Central memory CD8-positive, alpha-beta T cell (primary cell): ENCODE measurements at regions not wholly inside any gene's neighbourhood (a gene's known extent, or its start where the extent isn't known, plus 50 kb on each side); places are given as distances from the start of the nearest gene placed in this dataset.
"Not testable (repeated sequence)": the region's sequence is repeated elsewhere in the genome, so short reads cannot be mapped to it uniquely, and the experiment has no call there.

Experiments used
- ATAC-seq: fragments of 150-1000 bp; cut with Tn5 transposase; replicated peaks from 2 replicates; pipeline ENCODE4 v1.10.0; 2022; ENCODE audit warnings: mild to moderate bottlenecking, moderate FRiP score, moderate number of reproducible peaks; ENCODE audit not compliant: poor library complexity, severe bottlenecking; ENCODE audit errors: extremely low read depth
- DNase-seq, 2 donors: peaks; one replicate each; pipeline ENCODE4 v3.0.0; 2021; ENCODE audit warnings: low spot score in 2 of 2
- H3K27ac Mint-ChIP-seq: one replicate; pipeline ENCODE4 v1.8.0; 2022; ENCODE audit warnings: low read depth, mild to moderate bottlenecking, moderate library complexity, mixed read lengths
- H3K27me3 Mint-ChIP-seq: one replicate; pipeline ENCODE4 v1.8.0; 2022; ENCODE audit warnings: mixed read lengths
- H3K36me3 Mint-ChIP-seq: one replicate; pipeline ENCODE4 v1.8.0; 2022; ENCODE audit warnings: mild to moderate bottlenecking, moderate library complexity, mixed read lengths; ENCODE audit not compliant: insufficient read depth
- H3K4me1 Mint-ChIP-seq: one replicate; pipeline ENCODE4 v1.8.0; 2022; ENCODE audit warnings: mixed read lengths
- H3K4me3 Mint-ChIP-seq: one replicate; pipeline ENCODE4 v1.8.0; 2022; ENCODE audit warnings: mild to moderate bottlenecking, moderate library complexity, mixed read lengths
- H3K9me3 Mint-ChIP-seq: one replicate; pipeline ENCODE4 v1.8.0; 2022; ENCODE audit warnings: mixed read lengths

- not testable (repeated sequence) for H3K9me3 Mint-ChIP-seq, ATAC-seq, H3K27ac Mint-ChIP-seq, H3K4me1 Mint-ChIP-seq, H3K27me3 Mint-ChIP-seq, DNase-seq, H3K4me3 Mint-ChIP-seq, H3K36me3 Mint-ChIP-seq
Measured at GRCh38 chr9:64813072-64813471, 471.9 kb downstream of the FOXD4L5 start.

- not testable (repeated sequence) for ATAC-seq, H3K9me3 Mint-ChIP-seq, H3K27ac Mint-ChIP-seq, H3K4me3 Mint-ChIP-seq, H3K27me3 Mint-ChIP-seq, H3K4me1 Mint-ChIP-seq, DNase-seq, H3K36me3 Mint-ChIP-seq
Measured at GRCh38 chr9:64778667-64779066, 506.3 kb downstream of the FOXD4L5 start.

- not testable (repeated sequence) for DNase-seq, H3K36me3 Mint-ChIP-seq, H3K4me1 Mint-ChIP-seq, ATAC-seq, H3K4me3 Mint-ChIP-seq, H3K27me3 Mint-ChIP-seq, H3K9me3 Mint-ChIP-seq, H3K27ac Mint-ChIP-seq
Measured at GRCh38 chr9:64776269-64776668, 508.7 kb downstream of the FOXD4L5 start.

- not testable (repeated sequence) for H3K4me1 Mint-ChIP-seq, H3K9me3 Mint-ChIP-seq, DNase-seq, H3K36me3 Mint-ChIP-seq, H3K4me3 Mint-ChIP-seq, H3K27ac Mint-ChIP-seq, H3K27me3 Mint-ChIP-seq, ATAC-seq
Measured at GRCh38 chr9:64774813-64775793, 509.9 kb downstream of the FOXD4L5 start.

- H3K4me1 Mint-ChIP-seq, H3K9me3 Mint-ChIP-seq, H3K27me3 Mint-ChIP-seq, H3K27ac Mint-ChIP-seq, H3K36me3 Mint-ChIP-seq, H3K4me3 Mint-ChIP-seq, ATAC-seq, DNase-seq: not testable (repeated sequence)
Measured at GRCh38 chr9:64774004-64774812, 510.8 kb downstream of the FOXD4L5 start.

- peaks cover 5% of the 10 kb centered on the region for H3K4me1 Mint-ChIP-seq
- ATAC-seq: no peak
- no peak for DNase-seq
- no peaks in the 10 kb centered on the region for H3K9me3 Mint-ChIP-seq
- H3K27me3 Mint-ChIP-seq: peaks cover 4% of the 10 kb centered on the region
- no peak overlapping the region for H3K27ac Mint-ChIP-seq
- H3K4me3 Mint-ChIP-seq: no peak overlapping the region
- peaks cover 5% of the 10 kb centered on the region for H3K36me3 Mint-ChIP-seq
Measured at GRCh38 chr9:64773491-64773931, 511.5 kb downstream of the FOXD4L5 start.

- H3K4me1 Mint-ChIP-seq, H3K27ac Mint-ChIP-seq, ATAC-seq, DNase-seq, H3K36me3 Mint-ChIP-seq, H3K27me3 Mint-ChIP-seq, H3K9me3 Mint-ChIP-seq: not testable (repeated sequence)
- H3K4me3 Mint-ChIP-seq: peak overlapping the region; percentile 34
Measured at GRCh38 chr9:64772751-64773331, 512.2 kb downstream of the FOXD4L5 start.

GRCh38 chr9:64772123-64772736 is 512.8 kb downstream of the FOXD4L5 start:
- H3K36me3 Mint-ChIP-seq, DNase-seq, H3K4me1 Mint-ChIP-seq, H3K4me3 Mint-ChIP-seq, H3K27me3 Mint-ChIP-seq, ATAC-seq, H3K9me3 Mint-ChIP-seq, H3K27ac Mint-ChIP-seq: not testable (repeated sequence)
